ENCODE measurements at regions not wholly inside any gene's neighbourhood (a gene's known extent, or its start where the extent isn't known, plus 50 kb on each side); places are given as distances from the start of the nearest gene placed in this dataset.
"Not testable (repeated sequence)": the region's sequence is repeated elsewhere in the genome, so short reads cannot be mapped to it uniquely, and the experiment has no call there.

DNA sequence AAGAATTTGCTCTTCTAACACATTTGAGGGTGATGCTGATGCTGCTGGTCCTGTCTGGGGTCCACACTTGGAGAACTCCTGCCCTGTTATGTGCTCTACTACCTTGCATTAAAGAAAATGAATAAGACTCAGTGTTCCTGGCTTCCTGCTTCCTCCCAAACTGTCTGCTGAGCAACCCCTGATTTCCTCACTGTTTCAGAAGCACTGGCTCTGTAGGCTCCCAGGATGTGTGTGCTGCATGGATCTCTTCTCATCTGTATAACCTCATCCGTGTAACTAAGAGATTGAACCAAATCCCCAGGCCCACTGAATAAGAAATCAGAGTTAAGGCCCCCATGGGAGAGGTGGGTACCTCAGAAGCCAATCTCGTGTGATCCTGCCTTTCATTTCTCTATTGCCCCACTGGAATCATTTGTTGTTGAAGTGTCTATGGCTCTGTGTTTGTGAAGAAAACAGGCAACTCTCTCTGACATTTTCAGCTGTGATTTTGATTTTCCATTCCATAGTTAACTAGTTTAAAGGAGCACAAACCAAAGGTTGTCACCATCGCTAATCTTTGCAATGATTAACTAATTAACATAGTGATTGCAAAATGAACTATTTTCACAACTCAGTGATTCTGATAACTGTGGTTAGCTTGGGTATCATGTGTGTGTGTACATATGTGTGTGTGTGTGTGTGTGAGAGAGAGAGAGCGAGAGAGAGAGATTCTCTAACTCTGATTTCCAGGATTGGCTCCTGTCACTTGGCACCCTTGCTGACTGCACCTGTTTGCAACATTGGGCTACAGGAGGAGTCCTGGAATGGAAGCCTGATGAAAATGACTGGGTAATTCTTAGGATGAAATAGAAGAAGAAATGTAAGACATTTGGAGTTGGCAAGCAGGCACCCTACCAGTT is 196.2 kb downstream of the SLC38A4 start:
- peaks cover 8% of the 10 kb centered on the region for H3K9me3 Mint-ChIP-seq (ENCODE audit: low read depth)

DNA sequence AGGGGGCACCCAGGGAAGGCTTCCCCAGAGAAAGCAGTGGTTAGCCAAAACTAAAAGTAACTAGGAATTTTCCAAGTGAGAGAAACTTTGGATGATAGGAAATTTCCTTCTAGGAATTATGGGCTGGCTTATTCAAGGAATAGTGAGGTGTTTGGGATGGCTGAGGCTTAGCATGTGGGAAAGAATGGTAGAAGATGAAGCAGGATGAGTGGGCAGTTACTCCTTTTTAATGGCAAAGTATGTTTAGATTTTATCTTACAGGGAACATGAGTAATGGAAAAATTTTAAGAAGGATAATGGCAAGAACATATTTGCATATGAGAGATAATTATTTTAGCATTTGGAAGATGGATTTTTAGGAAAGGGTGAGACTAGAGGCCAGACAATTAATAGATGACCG is 197.6 kb downstream of the SLC38A4 start:
- Mint-ChIP-seq H3K9me3 (ENCODE audit: low read depth) (peaks cover 5% of the 10 kb centered on the region), H3K27me3 (ENCODE audit: low read depth) (no peaks in the 10 kb centered on the region), H3K27ac (ENCODE audit: unreplicated experiment) (peak overlapping the region; percentile 1), H3K4me1 (ENCODE audit: low read depth) (peaks cover 22% of the 10 kb centered on the region), H3K4me3 (ENCODE audit: unreplicated experiment) (no peak overlapping the region), H3K36me3 (ENCODE audit: low read depth) (no peaks in the 10 kb centered on the region)
- DNase-seq (ENCODE audit: low spot score), result no peak
- TF ChIP-seq, protein P1, sequence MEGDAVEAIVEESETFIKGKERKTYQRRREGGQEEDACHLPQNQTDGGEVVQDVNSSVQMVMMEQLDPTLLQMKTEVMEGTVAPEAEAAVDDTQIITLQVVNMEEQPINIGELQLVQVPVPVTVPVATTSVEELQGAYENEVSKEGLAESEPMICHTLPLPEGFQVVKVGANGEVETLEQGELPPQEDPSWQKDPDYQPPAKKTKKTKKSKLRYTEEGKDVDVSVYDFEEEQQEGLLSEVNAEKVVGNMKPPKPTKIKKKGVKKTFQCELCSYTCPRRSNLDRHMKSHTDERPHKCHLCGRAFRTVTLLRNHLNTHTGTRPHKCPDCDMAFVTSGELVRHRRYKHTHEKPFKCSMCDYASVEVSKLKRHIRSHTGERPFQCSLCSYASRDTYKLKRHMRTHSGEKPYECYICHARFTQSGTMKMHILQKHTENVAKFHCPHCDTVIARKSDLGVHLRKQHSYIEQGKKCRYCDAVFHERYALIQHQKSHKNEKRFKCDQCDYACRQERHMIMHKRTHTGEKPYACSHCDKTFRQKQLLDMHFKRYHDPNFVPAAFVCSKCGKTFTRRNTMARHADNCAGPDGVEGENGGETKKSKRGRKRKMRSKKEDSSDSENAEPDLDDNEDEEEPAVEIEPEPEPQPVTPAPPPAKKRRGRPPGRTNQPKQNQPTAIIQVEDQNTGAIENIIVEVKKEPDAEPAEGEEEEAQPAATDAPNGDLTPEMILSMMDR (IDR thresholded peaks at IDR 0.05), result no peak

More for the DNA sequence above, 196.2 kb downstream of the SLC38A4 start:
- peak overlapping the region; percentile 9 for H3K27ac Mint-ChIP-seq (ENCODE audit: unreplicated experiment)
- peaks cover 22% of the 10 kb centered on the region for H3K4me1 Mint-ChIP-seq (ENCODE audit: low read depth)
- H3K4me3 Mint-ChIP-seq (ENCODE audit: unreplicated experiment), result no peak overlapping the region
- no peak for DNase-seq (ENCODE audit: low spot score)
- H3K27me3 Mint-ChIP-seq (ENCODE audit: low read depth), result no peaks in the 10 kb centered on the region
- no peaks in the 10 kb centered on the region for H3K36me3 Mint-ChIP-seq (ENCODE audit: low read depth)
- TF ChIP-seq, protein P1 (IDR thresholded peaks at IDR 0.05), result no peak

DNA sequence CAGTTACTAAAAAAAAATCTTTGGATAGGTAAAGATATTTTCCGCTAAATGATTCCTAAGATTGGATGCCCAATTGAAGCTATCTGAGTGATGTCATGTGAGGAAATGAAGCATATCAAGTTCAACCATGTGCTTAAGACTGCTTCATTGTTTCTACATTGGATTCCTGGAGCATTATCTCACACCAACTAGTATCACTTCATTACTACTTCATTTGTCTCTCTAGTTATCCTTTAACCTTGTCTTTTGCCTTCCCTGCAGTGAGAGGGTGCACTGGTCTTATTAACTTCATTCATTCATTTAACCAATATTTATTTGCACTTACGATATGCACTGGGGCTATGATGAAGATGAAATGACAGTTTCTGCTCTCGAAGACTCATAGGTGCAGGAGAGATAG is 198.1 kb downstream of the SLC38A4 start:
- no peaks in the 10 kb centered on the region for H3K27me3 Mint-ChIP-seq (ENCODE audit: low read depth)
- DNase-seq (ENCODE audit: low spot score), result no peak
- TF ChIP-seq, protein P1 (IDR thresholded peaks at IDR 0.05), result no peak
- H3K4me3 Mint-ChIP-seq (ENCODE audit: unreplicated experiment), result no peak overlapping the region
- peaks cover 1% of the 10 kb centered on the region for H3K9me3 Mint-ChIP-seq (ENCODE audit: low read depth)
- peaks cover 22% of the 10 kb centered on the region for H3K4me1 Mint-ChIP-seq (ENCODE audit: low read depth)
- H3K36me3 Mint-ChIP-seq (ENCODE audit: low read depth), result no peaks in the 10 kb centered on the region
- no peak overlapping the region for H3K27ac Mint-ChIP-seq (ENCODE audit: unreplicated experiment)

DNA sequence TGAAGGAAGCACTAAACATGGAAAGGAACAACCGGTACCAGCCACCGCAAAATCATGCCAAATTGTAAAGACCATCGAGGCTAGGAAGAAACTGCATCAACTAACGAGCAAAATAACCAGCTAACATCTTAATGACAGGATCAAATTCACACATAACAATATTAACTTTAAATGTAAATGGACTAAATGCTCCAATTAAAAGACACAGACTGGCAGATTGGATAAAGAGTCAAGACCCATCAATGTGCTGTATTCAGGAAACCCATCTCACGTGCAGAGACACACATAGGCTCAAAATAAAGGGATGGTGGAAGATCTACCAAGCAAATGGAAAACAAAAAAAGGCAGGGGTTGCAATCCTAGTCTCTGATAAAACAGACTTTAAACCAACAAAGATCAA is 206.3 kb downstream of the SLC38A4 start:
- H3K9me3 Mint-ChIP-seq (ENCODE audit: low read depth), result peaks cover 24% of the 10 kb centered on the region
- DNase-seq (ENCODE audit: low spot score); H3K36me3 Mint-ChIP-seq (ENCODE audit: low read depth); H3K4me3 Mint-ChIP-seq (ENCODE audit: unreplicated experiment); H3K4me1 Mint-ChIP-seq (ENCODE audit: low read depth); H3K27ac Mint-ChIP-seq (ENCODE audit: unreplicated experiment); H3K27me3 Mint-ChIP-seq (ENCODE audit: low read depth): not testable (repeated sequence)

DNA sequence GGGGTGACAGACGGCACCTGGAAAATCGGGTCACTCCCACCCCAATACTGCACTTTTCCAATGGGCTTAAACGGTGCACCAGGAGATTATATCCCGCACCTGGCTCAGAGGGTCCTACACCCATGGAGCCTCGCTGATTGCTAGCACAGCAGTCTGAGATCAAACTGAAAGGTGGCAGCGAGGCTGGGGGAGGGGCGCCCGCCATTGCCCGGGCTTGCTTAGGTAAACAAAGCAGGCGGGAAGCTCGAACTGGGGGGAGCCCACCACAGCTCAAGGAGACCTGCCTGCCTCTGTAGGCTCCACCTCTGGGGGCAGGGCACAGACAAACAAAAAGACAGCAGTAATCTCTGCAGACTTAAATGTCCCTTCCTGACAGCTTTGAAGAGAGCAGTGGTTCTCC is 208.1 kb downstream of the SLC38A4 start:
- H3K27me3 Mint-ChIP-seq (ENCODE audit: low read depth); H3K4me3 Mint-ChIP-seq (ENCODE audit: unreplicated experiment); H3K27ac Mint-ChIP-seq (ENCODE audit: unreplicated experiment); H3K36me3 Mint-ChIP-seq (ENCODE audit: low read depth); H3K4me1 Mint-ChIP-seq (ENCODE audit: low read depth); DNase-seq (ENCODE audit: low spot score): not testable (repeated sequence)
- H3K9me3 Mint-ChIP-seq (ENCODE audit: low read depth), result peaks cover 24% of the 10 kb centered on the region

DNA sequence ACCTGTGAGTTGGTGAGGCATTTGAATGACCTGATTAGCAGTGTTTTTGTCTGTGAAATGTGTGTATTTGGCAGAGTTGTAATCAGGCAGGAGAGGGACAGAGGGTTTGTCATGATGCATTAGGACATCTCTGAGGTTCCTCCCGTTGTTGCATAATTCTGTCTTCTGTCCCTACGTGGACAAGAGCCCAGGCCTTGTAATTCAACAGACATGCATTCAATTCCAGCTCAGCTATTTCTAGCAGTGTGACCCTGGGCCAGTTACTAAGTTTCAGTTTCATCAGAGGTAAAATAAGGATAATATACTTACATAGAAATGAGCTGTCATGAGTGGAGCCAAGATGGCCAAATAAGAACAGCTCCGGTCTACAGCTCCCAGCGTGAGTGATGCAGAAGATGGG is 208.6 kb downstream of the SLC38A4 start:
- Mint-ChIP-seq H3K27ac (ENCODE audit: unreplicated experiment) (no peak overlapping the region), H3K9me3 (ENCODE audit: low read depth) (peaks cover 24% of the 10 kb centered on the region)
- DNase-seq (ENCODE audit: low spot score), result no peak

More for the DNA sequence above, 208.6 kb downstream of the SLC38A4 start:
- Mint-ChIP-seq H3K4me1 (ENCODE audit: low read depth) (peaks cover 4% of the 10 kb centered on the region), H3K36me3 (ENCODE audit: low read depth) (peaks cover 4% of the 10 kb centered on the region), H3K4me3 (ENCODE audit: unreplicated experiment) (no peak overlapping the region), H3K27me3 (ENCODE audit: low read depth) (no peaks in the 10 kb centered on the region)
- TF ChIP-seq, protein P1 (IDR thresholded peaks at IDR 0.05), result no peak

Measured in chondrocyte (in vitro differentiated cells).